NT2/D1 (cell line): ENCODE measurements at regions not wholly inside any gene's neighbourhood (a gene's known extent, or its start where the extent isn't known, plus 50 kb on each side); places are given as distances from the start of the nearest gene placed in this dataset.

Experiments
- SUZ12 ChIP-seq: IDR thresholded peaks from 2 replicates; pipeline ENCODE4 v1.6.1; 2011; ENCODE audit not compliant: insufficient read length, insufficient read depth; ENCODE audit errors: extremely low read depth
- YY1 ChIP-seq: IDR thresholded peaks from 2 replicates; pipeline ENCODE4 v1.6.1; 2011; ENCODE audit not compliant: insufficient read length, insufficient read depth
- ZNF274 ChIP-seq: IDR thresholded peaks from 2 replicates; pipeline ENCODE4 v1.6.1; 2011; ENCODE audit warnings: mild to moderate bottlenecking, low read depth, low read length

DNA sequence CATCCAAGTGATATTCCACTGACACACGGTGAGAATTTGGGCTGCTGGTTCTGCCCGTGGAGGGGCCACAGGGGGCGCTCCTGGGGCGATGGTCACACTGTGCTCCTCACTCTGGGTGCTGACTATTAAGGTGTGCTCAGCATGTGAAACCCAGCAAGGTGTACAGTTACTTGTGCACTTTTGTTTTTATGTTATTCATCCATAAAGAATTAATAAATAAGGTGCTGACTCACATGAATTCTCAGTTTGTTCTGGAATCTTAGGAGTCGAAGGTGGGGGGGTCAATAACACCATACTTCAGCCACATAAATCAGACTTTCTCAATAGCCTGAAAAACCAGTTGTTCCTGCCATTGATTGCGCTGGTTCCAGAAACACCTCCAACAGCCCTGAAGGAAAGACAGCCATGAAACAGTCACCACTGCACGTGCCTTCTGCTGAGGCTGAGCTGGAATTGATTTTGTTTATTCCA lies 53.5 kb upstream of the SPATA12 start:
- TF ChIP-seq YY1 (no peak), ZNF274 (no peak), SUZ12 (no peak)
